KMS-11 (cell line): ENCODE measurements at regions not wholly inside any gene's neighbourhood (a gene's known extent, or its start where the extent isn't known, plus 50 kb on each side); places are given as distances from the start of the nearest gene placed in this dataset.

ENCODE experiments used
- H2AFZ ChIP-seq: fragments of 200-600 bp; sonication (generic); 2 replicates; pipeline ENCODE4 v1.6.1; 2016; ENCODE audit warnings: antibody characterized with exemption, mixed run types, low read depth
- H3K27ac ChIP-seq: fragments of 200-600 bp; sonication (generic); 2 replicates; pipeline ENCODE4 v1.6.1; 2016; ENCODE audit warnings: mild to moderate bottlenecking, mixed run types
- H3K27me3 ChIP-seq: fragments of 200-600 bp; sonication (generic); 2 replicates; pipeline ENCODE4 v1.6.1; 2017; ENCODE audit warnings: mild to moderate bottlenecking, low read depth, mixed run types, moderate library complexity; ENCODE audit not compliant: insufficient read depth
- H3K36me3 ChIP-seq: fragments of 200-600 bp; sonication (generic); 2 replicates; pipeline ENCODE4 v1.6.1; 2017; ENCODE audit warnings: mild to moderate bottlenecking, mixed run types; ENCODE audit not compliant: insufficient read depth
- H3K4me1 ChIP-seq: fragments of 200-600 bp; sonication (generic); 2 replicates; pipeline ENCODE4 v1.6.1; 2016; ENCODE audit warnings: mild to moderate bottlenecking, low read depth, mixed run types; ENCODE audit not compliant: poor library complexity, severe bottlenecking
- H3K4me2 ChIP-seq: fragments of 200-600 bp; sonication (generic); 2 replicates; pipeline ENCODE4 v1.7.0; 2016; ENCODE audit warnings: mild to moderate bottlenecking, mixed run types
- H3K4me3 ChIP-seq: fragments of 200-600 bp; sonication (generic); IDR thresholded peaks from 2 replicates; pipeline ENCODE4 v1.6.1; 2017; ENCODE audit warnings: low read depth, low read length, mixed read lengths; ENCODE audit not compliant: insufficient read depth
- H3K79me2 ChIP-seq: fragments of 200-600 bp; sonication (generic); 2 replicates; pipeline ENCODE4 v1.6.1; 2016; ENCODE audit warnings: low read depth, mixed run types; ENCODE audit not compliant: insufficient read depth
- H3K9ac ChIP-seq: fragments of 200-600 bp; sonication (generic); 2 replicates; pipeline ENCODE4 v1.6.1; 2016; ENCODE audit warnings: mild to moderate bottlenecking, mixed run types
- H4K20me1 ChIP-seq: fragments of 200-600 bp; sonication (generic); 2 replicates; pipeline ENCODE4 v1.6.1; 2016; ENCODE audit warnings: mild to moderate bottlenecking, mixed run types; ENCODE audit not compliant: insufficient read depth
- CTCF ChIP-seq: fragments of 200-600 bp; sonication (generic); conservative IDR thresholded peaks from 2 replicates; pipeline ENCODE4 v1.6.1; 2017; ENCODE audit warnings: low read depth, mild to moderate bottlenecking, antibody characterized with exemption, low read length, moderate library complexity, mixed read lengths

GRCh38 chr2:195269220-195269619, 387.8 kb upstream of the SLC39A10 start:
- H3K27ac ChIP-seq = no peak overlapping the region
- no peak overlapping the region for H3K4me2 ChIP-seq
- no peak for TF ChIP-seq CTCF
- H3K4me1 ChIP-seq = no peaks in the 10 kb centered on the region
- H2AFZ ChIP-seq = no peak overlapping the region
- no peaks in the 10 kb centered on the region for H3K27me3 ChIP-seq
- no peaks in the 10 kb centered on the region for H3K36me3 ChIP-seq
- no peak overlapping the region for H3K9ac ChIP-seq
- no peaks in the 10 kb centered on the region for H4K20me1 ChIP-seq
- H3K79me2 ChIP-seq = no peaks in the 10 kb centered on the region
- no peak overlapping the region for H3K4me3 ChIP-seq

DNA sequence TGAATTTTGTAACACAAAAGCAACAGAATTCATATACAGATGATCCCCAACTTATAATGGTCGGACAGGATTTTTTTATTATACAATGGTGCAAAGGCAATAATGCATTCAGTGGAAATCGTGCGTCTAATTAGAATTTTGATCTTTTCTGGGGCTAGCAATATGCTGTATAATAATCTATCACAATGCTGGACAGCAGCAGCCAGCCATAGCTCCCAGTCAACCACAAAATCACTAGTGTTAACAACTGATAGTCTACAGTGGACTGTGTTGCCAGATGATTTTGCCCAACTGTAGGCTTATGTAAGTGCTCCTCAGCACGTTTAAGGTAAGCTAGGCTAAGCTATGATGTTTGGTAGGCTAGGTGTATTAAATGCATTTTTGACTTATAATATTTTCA, 399.0 kb upstream of the SLC39A10 start:
- no peak overlapping the region for H3K27ac ChIP-seq
- no peaks in the 10 kb centered on the region for H3K79me2 ChIP-seq
- H3K36me3 ChIP-seq = no peaks in the 10 kb centered on the region
- no peak overlapping the region for H2AFZ ChIP-seq
- H3K4me3 ChIP-seq = no peak overlapping the region
- no peaks in the 10 kb centered on the region for H3K27me3 ChIP-seq
- no peak for TF ChIP-seq CTCF
- H4K20me1 ChIP-seq = no peaks in the 10 kb centered on the region
- H3K4me1 ChIP-seq = no peaks in the 10 kb centered on the region
- H3K9ac ChIP-seq = no peak overlapping the region
- no peak overlapping the region for H3K4me2 ChIP-seq

GRCh38 chr2:195252018-195252417, 405.0 kb upstream of the SLC39A10 start:
- Histone ChIP-seq H3K27me3 (no peaks in the 10 kb centered on the region), H2AFZ (no peak overlapping the region), H3K4me2 (no peak overlapping the region), H3K4me1 (no peaks in the 10 kb centered on the region), H3K27ac (no peak overlapping the region), H3K79me2 (no peaks in the 10 kb centered on the region), H3K36me3 (no peaks in the 10 kb centered on the region), H3K9ac (no peak overlapping the region), H3K4me3 (no peak overlapping the region), H4K20me1 (no peaks in the 10 kb centered on the region)
- TF ChIP-seq CTCF = no peak

- no peak for TF ChIP-seq CTCF
- no peaks in the 10 kb centered on the region for H3K79me2 ChIP-seq
- no peaks in the 10 kb centered on the region for H3K36me3 ChIP-seq
- H2AFZ ChIP-seq = no peak overlapping the region
- H3K4me3 ChIP-seq = no peak overlapping the region
- H3K9ac ChIP-seq = no peak overlapping the region
- no peaks in the 10 kb centered on the region for H3K4me1 ChIP-seq
- H3K27ac ChIP-seq = no peak overlapping the region
- H3K27me3 ChIP-seq = no peaks in the 10 kb centered on the region
- no peak overlapping the region for H3K4me2 ChIP-seq
- H4K20me1 ChIP-seq = no peaks in the 10 kb centered on the region
Observed at GRCh38 chr2:195251214-195251613, 405.8 kb upstream of the SLC39A10 start.

- no peak for TF ChIP-seq CTCF
Observed at GRCh38 chr2:195238826-195239225, 418.2 kb upstream of the SLC39A10 start.

More at GRCh38 chr2:195238826-195239225, 418.2 kb upstream of the SLC39A10 start:
- no peak overlapping the region for H3K4me2 ChIP-seq
- H3K4me1 ChIP-seq = no peaks in the 10 kb centered on the region
- H4K20me1 ChIP-seq = no peaks in the 10 kb centered on the region
- H3K27ac ChIP-seq = no peak overlapping the region
- no peaks in the 10 kb centered on the region for H3K79me2 ChIP-seq
- no peaks in the 10 kb centered on the region for H3K27me3 ChIP-seq
- H3K9ac ChIP-seq = no peak overlapping the region
- H2AFZ ChIP-seq = no peak overlapping the region
- H3K36me3 ChIP-seq = no peaks in the 10 kb centered on the region
- no peak overlapping the region for H3K4me3 ChIP-seq
